ENCODE measurements at regions not wholly inside any gene's neighbourhood (a gene's known extent, or its start where the extent isn't known, plus 50 kb on each side); places are given as distances from the start of the nearest gene placed in this dataset.

- H3K36me3 Mint-ChIP-seq (ENCODE audit: low read depth), result no peaks in the 10 kb centered on the region
- H3K27ac Mint-ChIP-seq, result no peak overlapping the region
- H3K27me3 Mint-ChIP-seq (ENCODE audit: insufficient read depth), result peaks cover 1% of the 10 kb centered on the region
- H3K4me1 Mint-ChIP-seq (ENCODE audit: low read depth), result no peaks in the 10 kb centered on the region
- intact Hi-C loops (cut with micrococcal nuclease), result no loop called here
- H3K4me3 Mint-ChIP-seq, result no peak overlapping the region
- H3K9me3 Mint-ChIP-seq, result peaks cover 11% of the 10 kb centered on the region
- DNase-seq (ENCODE audit: low spot score), result no peak
Measured at GRCh38 chr4:81521708-81522107, 50.0 kb upstream of the RASGEF1B start.

Measured in activated T-helper 1 cell treated with anti-CD3 and anti-CD28 coated beads, Interleukin-12 subunit alpha, Interleukin-12 subunit beta, Interleukin-2, Interleukin-4 antibody, amounts not matched to agents 30 ng/mL and 10 ng/mL and 1 ng/mL, durations not matched to agents 14 hours and 24 hours and 36 hours (primary cell).